Glutamatergic neuron (in vitro differentiated cells): ENCODE measurements at regions not wholly inside any gene's neighbourhood (a gene's known extent, or its start where the extent isn't known, plus 50 kb on each side); places are given as distances from the start of the nearest gene placed in this dataset.

Experiments used
- DNase-seq: peaks from one replicate; pipeline ENCODE4 v3.0.0; 2022
- H3K27ac Mint-ChIP-seq: one replicate; pipeline ENCODE4 v1.8.0; 2020; ENCODE audit warnings: mild to moderate bottlenecking, mixed read lengths, inconsistent platforms; ENCODE audit not compliant: unreplicated experiment
- H3K27me3 Mint-ChIP-seq: one replicate; pipeline ENCODE4 v1.8.0; 2020; ENCODE audit warnings: mild to moderate bottlenecking, moderate library complexity, mixed read lengths, inconsistent platforms; ENCODE audit not compliant: unreplicated experiment
- H3K36me3 Mint-ChIP-seq: one replicate; pipeline ENCODE4 v1.8.0; 2020; ENCODE audit warnings: mild to moderate bottlenecking, mixed read lengths, inconsistent platforms; ENCODE audit not compliant: unreplicated experiment
- H3K4me1 Mint-ChIP-seq: one replicate; pipeline ENCODE4 v1.8.0; 2020; ENCODE audit warnings: mild to moderate bottlenecking, low read depth, mixed read lengths, inconsistent platforms; ENCODE audit not compliant: unreplicated experiment
- H3K4me3 Mint-ChIP-seq: one replicate; pipeline ENCODE4 v1.8.0; 2020; ENCODE audit warnings: mild to moderate bottlenecking, mixed read lengths, inconsistent platforms; ENCODE audit not compliant: unreplicated experiment
- H3K9me3 Mint-ChIP-seq: one replicate; pipeline ENCODE4 v1.8.0; 2020; ENCODE audit warnings: mild to moderate bottlenecking, moderate library complexity, mixed read lengths, inconsistent platforms; ENCODE audit not compliant: unreplicated experiment
- TF ChIP-seq, protein P1 (sequence below): fragments of 200-600 bp; sonication (generic); IDR thresholded peaks from one replicate; pipeline ENCODE4 v1.5.0; 2021; ENCODE audit not compliant: partially characterized antibody, unreplicated experiment

- no peaks in the 10 kb centered on the region for H3K27me3 Mint-ChIP-seq
- H3K9me3 Mint-ChIP-seq = no peaks in the 10 kb centered on the region
- no peak overlapping the region for H3K4me3 Mint-ChIP-seq
- no peaks in the 10 kb centered on the region for H3K4me1 Mint-ChIP-seq
- DNase-seq = no peak
- H3K27ac Mint-ChIP-seq = no peak overlapping the region
- H3K36me3 Mint-ChIP-seq = no peaks in the 10 kb centered on the region
- TF ChIP-seq, protein P1, sequence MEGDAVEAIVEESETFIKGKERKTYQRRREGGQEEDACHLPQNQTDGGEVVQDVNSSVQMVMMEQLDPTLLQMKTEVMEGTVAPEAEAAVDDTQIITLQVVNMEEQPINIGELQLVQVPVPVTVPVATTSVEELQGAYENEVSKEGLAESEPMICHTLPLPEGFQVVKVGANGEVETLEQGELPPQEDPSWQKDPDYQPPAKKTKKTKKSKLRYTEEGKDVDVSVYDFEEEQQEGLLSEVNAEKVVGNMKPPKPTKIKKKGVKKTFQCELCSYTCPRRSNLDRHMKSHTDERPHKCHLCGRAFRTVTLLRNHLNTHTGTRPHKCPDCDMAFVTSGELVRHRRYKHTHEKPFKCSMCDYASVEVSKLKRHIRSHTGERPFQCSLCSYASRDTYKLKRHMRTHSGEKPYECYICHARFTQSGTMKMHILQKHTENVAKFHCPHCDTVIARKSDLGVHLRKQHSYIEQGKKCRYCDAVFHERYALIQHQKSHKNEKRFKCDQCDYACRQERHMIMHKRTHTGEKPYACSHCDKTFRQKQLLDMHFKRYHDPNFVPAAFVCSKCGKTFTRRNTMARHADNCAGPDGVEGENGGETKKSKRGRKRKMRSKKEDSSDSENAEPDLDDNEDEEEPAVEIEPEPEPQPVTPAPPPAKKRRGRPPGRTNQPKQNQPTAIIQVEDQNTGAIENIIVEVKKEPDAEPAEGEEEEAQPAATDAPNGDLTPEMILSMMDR = no peak
These were observed 515.9 kb upstream of the PKN2 start for GRCh38 chr1:88168126-88168525.

- no peaks in the 10 kb centered on the region for H3K27me3 Mint-ChIP-seq
- TF ChIP-seq, protein P1 = no peak
- no peaks in the 10 kb centered on the region for H3K9me3 Mint-ChIP-seq
- no peak overlapping the region for H3K4me3 Mint-ChIP-seq
- no peaks in the 10 kb centered on the region for H3K4me1 Mint-ChIP-seq
- H3K27ac Mint-ChIP-seq = no peak overlapping the region
- H3K36me3 Mint-ChIP-seq = no peaks in the 10 kb centered on the region
- no peak for DNase-seq
These were observed 514.9 kb upstream of the PKN2 start for GRCh38 chr1:88169139-88169538.

- DNase-seq = no peak
- Mint-ChIP-seq H3K4me3 (no peak overlapping the region), H3K4me1 (no peaks in the 10 kb centered on the region), H3K36me3 (no peaks in the 10 kb centered on the region), H3K27ac (no peak overlapping the region), H3K27me3 (no peaks in the 10 kb centered on the region), H3K9me3 (no peaks in the 10 kb centered on the region)
- TF ChIP-seq, protein P1 = no peak
These were observed 514.1 kb upstream of the PKN2 start for GRCh38 chr1:88169939-88170338.

GRCh38 chr1:88175120-88175630 is 508.9 kb upstream of the PKN2 start:
- H3K36me3 Mint-ChIP-seq = no peaks in the 10 kb centered on the region
- H3K27me3 Mint-ChIP-seq = no peaks in the 10 kb centered on the region
- no peaks in the 10 kb centered on the region for H3K9me3 Mint-ChIP-seq
- H3K27ac Mint-ChIP-seq = no peak overlapping the region
- TF ChIP-seq, protein P1 = no peak
- DNase-seq = no peak
- no peak overlapping the region for H3K4me3 Mint-ChIP-seq
- peaks cover 3% of the 10 kb centered on the region for H3K4me1 Mint-ChIP-seq

- TF ChIP-seq, protein P1 = no peak
- Mint-ChIP-seq H3K4me1 (peaks cover 7% of the 10 kb centered on the region), H3K27ac (no peak overlapping the region), H3K4me3 (no peak overlapping the region), H3K27me3 (no peaks in the 10 kb centered on the region), H3K9me3 (no peaks in the 10 kb centered on the region), H3K36me3 (no peaks in the 10 kb centered on the region)
- DNase-seq = no peak
These were observed 508.3 kb upstream of the PKN2 start for GRCh38 chr1:88175631-88176226.
